Thyroid gland (tissue), 4 donors: ENCODE measurements at regions not wholly inside any gene's neighbourhood (a gene's known extent, or its start where the extent isn't known, plus 50 kb on each side); places are given as distances from the start of the nearest gene placed in this dataset.
"Not testable (repeated sequence)": the region's sequence is repeated elsewhere in the genome, so short reads cannot be mapped to it uniquely, and the experiment has no call there.

ENCODE experiments used
- DNase-seq, 2 donors: peaks; one replicate each; pipeline ENCODE4 v3.0.0-alpha.2; 2019
- H3K27ac ChIP-seq, 3 donors: fragments of 200-600 bp; sonication (generic); 1 replicate in 2 of 3; 2 replicates in 1 of 3; pipeline ENCODE4 v1.5.1; 2016 to 2019; ENCODE audit warnings: mild to moderate bottlenecking in 1 of 3, moderate library complexity in 1 of 3
- H3K27me3 ChIP-seq: fragments of 200-600 bp; sonication (generic); one replicate; pipeline ENCODE4 v1.5.1; 2019
- H3K36me3 ChIP-seq, 2 donors: fragments of 200-600 bp; sonication (generic); one replicate each; pipeline ENCODE4 v1.5.1; 2016 to 2019
- H3K4me1 ChIP-seq, 2 donors: fragments of 200-600 bp; sonication (generic); one replicate each; pipeline ENCODE4 v1.5.1; 2017 to 2019
- H3K4me3 ChIP-seq, 3 donors: fragments of 200-600 bp; sonication (generic); replicated peaks in 1 of 3; 1 replicate in 2 of 3; 2 replicates in 1 of 3; pipeline ENCODE4 v1.5.1; 2016; ENCODE audit warnings: mild to moderate bottlenecking in 1 of 3
- H3K9me3 ChIP-seq: fragments of 200-600 bp; sonication (generic); one replicate; pipeline ENCODE4 v1.5.1; 2017
- CTCF ChIP-seq, 6 experiments: fragments of 200-600 bp in 3 of 6; fragments of 450-650 bp in 3 of 6; sonication (generic) in 3 of 6; IDR thresholded peaks; one replicate each; pipeline ENCODE4 v1.5.1; 2016 to 2019; ENCODE audit warnings: antibody characterized with exemption in 6 of 6, mild to moderate bottlenecking in 2 of 6, inconsistent platforms in 1 of 6, moderate library complexity in 1 of 6
- POLR2A ChIP-seq, 2 donors: fragments of 450-650 bp; IDR thresholded peaks; one replicate each; pipeline ENCODE4 v1.6.1; 2017; ENCODE audit warnings: antibody characterized with exemption in 2 of 2, mild to moderate bottlenecking in 2 of 2, moderate library complexity in 1 of 2
- WGBS, 2 donors: methylation state at CpG; one replicate each; pipeline ENCODE4 v1.1.5; 2017; 5-methylcytosine and 5-hydroxymethylcytosine counted together
- intact Hi-C: fragments of 100-400 bp; cut with DNase I; formaldehyde crosslinking; loops from one replicate; pipeline ENCODE4 v1.15.1; 2023

GRCh38 chr22:25461301-25461700 lies 103.2 kb upstream of the GRK3 start:
- intact Hi-C loops, result loop anchor here (10.0 kb wide), 1 partner anchor 244 kb away; no protein-coding TSS in a partner anchor
- Histone ChIP-seq H3K4me3 (no peak overlapping the region), H3K27me3 (no peaks in the 10 kb centered on the region), H3K36me3 (peaks cover 12 to 27% of the 10 kb centered on the region in 2 donors), H3K4me1 (no peaks in the 10 kb centered on the region), H3K9me3 (no peaks in the 10 kb centered on the region), H3K27ac (no peak overlapping the region)
- 93 to 94% methylated on average over 7 of the region's 7 CpGs for WGBS, 2 donors
- no peak for TF ChIP-seq POLR2A (IDR thresholded peaks at IDR 0.05)
- no peak for TF ChIP-seq CTCF (IDR thresholded peaks at IDR 0.05)
- DNase-seq, result no peak

GRCh38 chr22:25462474-25463346 lies 101.8 kb upstream of the GRK3 start:
- not testable (repeated sequence) for H3K27me3 ChIP-seq, H3K27ac ChIP-seq, H3K4me1 ChIP-seq, H3K9me3 ChIP-seq, H3K4me3 ChIP-seq
- H3K36me3 ChIP-seq, result peaks cover 12 to 27% of the 10 kb centered on the region in 2 donors
- 42 to 51% methylated on average over 12 to 13 of the region's 15 CpGs for WGBS, 2 donors
- intact Hi-C loops, result loop anchor here (2.0 to 10.0 kb wide), 2 partner anchors 242 to 310 kb away; no protein-coding TSS in a partner anchor
- TF ChIP-seq CTCF (IDR thresholded peaks at IDR 0.05), result peak; percentile 92 to 100 (median 99)
- peak; percentile 78 to 80 for DNase-seq

- not testable (repeated sequence) for DNase-seq, H3K4me1 ChIP-seq, H3K4me3 ChIP-seq, H3K27me3 ChIP-seq, H3K9me3 ChIP-seq, H3K27ac ChIP-seq
- H3K36me3 ChIP-seq, result peaks cover 12 to 27% of the 10 kb centered on the region in 2 donors
- 93 to 94% methylated on average over 8 of the region's 8 CpGs for WGBS, 2 donors
- intact Hi-C loops, result loop anchor here (2.0 to 10.0 kb wide), 2 partner anchors 242 to 310 kb away; no protein-coding TSS in a partner anchor
These were observed 101.2 kb upstream of the GRK3 start for GRCh38 chr22:25463347-25463628.

- H3K27me3 ChIP-seq, H3K9me3 ChIP-seq, H3K4me3 ChIP-seq, H3K27ac ChIP-seq, H3K4me1 ChIP-seq, DNase-seq: not testable (repeated sequence)
- H3K36me3 ChIP-seq, result peaks cover 7 to 20% of the 10 kb centered on the region in 2 donors
- WGBS, 2 donors, result 93 to 98% methylated on average over 9 of the region's 9 CpGs
- intact Hi-C loops, result loop anchor here (10.0 kb wide), 1 partner anchor 240 kb away; no protein-coding TSS in a partner anchor
These were observed 100.1 kb upstream of the GRK3 start for GRCh38 chr22:25464326-25464725.

- Histone ChIP-seq H3K27me3 (no peaks in the 10 kb centered on the region), H3K27ac (no peak overlapping the region), H3K4me3 (no peak overlapping the region), H3K4me1 (no peaks in the 10 kb centered on the region), H3K9me3 (no peaks in the 10 kb centered on the region), H3K36me3 (peaks cover 0 to 8% of the 10 kb centered on the region in 2 donors)
- intact Hi-C loops, result loop anchor here (10.0 kb wide), 1 partner anchor 239 kb away; no protein-coding TSS in a partner anchor
- 69 to 75% methylated on average over 4 of the region's 4 CpGs for WGBS, 2 donors
- DNase-seq, result no peak
- TF ChIP-seq CTCF (IDR thresholded peaks at IDR 0.05) (no peak), POLR2A (IDR thresholded peaks at IDR 0.05) (no peak)
These were observed 98.5 kb upstream of the GRK3 start for GRCh38 chr22:25465949-25466348.

GRCh38 chr22:25472382-25472781 lies 92.1 kb upstream of the GRK3 start:
- intact Hi-C loops, result loop anchor here (10.0 kb wide), 1 partner anchor 92 kb away; the partner anchor contains the start of gene GRK3
- peaks cover 19 to 22% of the 10 kb centered on the region in 2 donors for H3K4me1 ChIP-seq
- H3K27me3 ChIP-seq, result no peaks in the 10 kb centered on the region
- H3K36me3 ChIP-seq, result no peaks in the 10 kb centered on the region
- TF ChIP-seq CTCF (IDR thresholded peaks at IDR 0.05) (no peak), POLR2A (IDR thresholded peaks at IDR 0.05) (no peak)
- no peaks in the 10 kb centered on the region for H3K9me3 ChIP-seq
- H3K27ac ChIP-seq, result no peak overlapping the region
- no peak for DNase-seq
- no peak overlapping the region for H3K4me3 ChIP-seq
- 96 to 98% methylated on average over 4 of the region's 4 CpGs for WGBS, 2 donors
